IMR-90 (cell line): ENCODE measurements at regions not wholly inside any gene's neighbourhood (a gene's known extent, or its start where the extent isn't known, plus 50 kb on each side); places are given as distances from the start of the nearest gene placed in this dataset.

Source experiments
- ATAC-seq: fragments of 200-7000 bp; cut with Tn5 transposase; 2 replicates; pipeline ENCODE4 v1.9.1; 2020; ENCODE audit warnings: low read depth, mild to moderate bottlenecking, moderate library complexity
- BruUV-seq: library from RNA; stranded (reverse); fragments of 400-500 nt; replicated peaks from 2 replicates; lab custom pipeline; 2021; lab: Mats Ljungman, UMichigan
- CTCF ChIA-PET: fragments of 300-600 bp; formaldehyde crosslinking; extraction: SDS; loops from one replicate; lab custom pipeline; 2021; ENCODE audit warnings: antibody characterized with exemption; lab: Yijun Ruan, JAX
- POLR2A ChIA-PET: fragments of 300-600 bp; sonication (Branson Sonifier 250); formaldehyde crosslinking; loops from one replicate; lab custom pipeline; 2022; ENCODE audit warnings: antibody characterized with exemption; ENCODE audit not compliant: unreplicated experiment; lab: Charles Lee
- DNase-seq: peaks from one replicate; pipeline ENCODE4 v3.0.0; 2013
- H2AFZ ChIP-seq: replicated peaks from 2 replicates; pipeline ENCODE3; 2013; ENCODE audit warnings: low read length, mild to moderate bottlenecking; ENCODE audit not compliant: poor library complexity
- H2AK5ac ChIP-seq: 2 replicates; pipeline ENCODE4 v1.6.1; 2013; ENCODE audit warnings: low read depth, low read length, inconsistent platforms
- H2AK9ac ChIP-seq: replicated peaks from 2 replicates; pipeline ENCODE3; 2013; ENCODE audit warnings: mild to moderate bottlenecking, low read depth, low read length, moderate library complexity; ENCODE audit not compliant: poor library complexity
- H2BK120ac ChIP-seq: 2 replicates; pipeline ENCODE4 v1.6.1; 2013; ENCODE audit warnings: low read depth, low read length, inconsistent platforms
- H2BK15ac ChIP-seq: 3 replicates; pipeline ENCODE4 v1.6.1; 2013; ENCODE audit warnings: low read depth, low read length, inconsistent platforms
- H2BK20ac ChIP-seq: 2 replicates; pipeline ENCODE4 v1.6.1; 2013; ENCODE audit warnings: low read depth, mild to moderate bottlenecking, inconsistent platforms, low read length, moderate library complexity
- H2BK5ac ChIP-seq: 2 replicates; pipeline ENCODE4 v1.6.1; 2013; ENCODE audit warnings: mild to moderate bottlenecking, low read depth, low read length, inconsistent platforms; ENCODE audit not compliant: poor library complexity, severe bottlenecking
- H3K14ac ChIP-seq: replicated peaks from 2 replicates; pipeline ENCODE4 v1.6.1; 2013; ENCODE audit warnings: low read depth, low read length, inconsistent platforms
- H3K18ac ChIP-seq: 2 replicates; pipeline ENCODE4 v1.6.1; 2013; ENCODE audit warnings: low read depth, low read length, control low read depth
- H3K23ac ChIP-seq: 2 replicates; pipeline ENCODE4 v1.6.1; 2013; ENCODE audit warnings: low read depth, low read length, inconsistent platforms
- H3K27ac ChIP-seq: 2 replicates; pipeline ENCODE4 v1.5.1; 2013; ENCODE audit warnings: mild to moderate bottlenecking, control low read depth, low read length; ENCODE audit not compliant: insufficient read depth
- H3K27me3 ChIP-seq: 2 replicates; pipeline ENCODE4 v1.6.1; 2013; ENCODE audit warnings: low read length; ENCODE audit not compliant: control insufficient read depth, insufficient read depth
- H3K36me3 ChIP-seq: 2 replicates; pipeline ENCODE4 v1.6.1; 2013; ENCODE audit warnings: low read length, mixed read lengths; ENCODE audit not compliant: control insufficient read depth, insufficient read depth
- H3K4ac ChIP-seq: 2 replicates; pipeline ENCODE4 v1.6.1; 2013; ENCODE audit warnings: low read depth, low read length, inconsistent platforms
- H3K4me1 ChIP-seq: 2 replicates; pipeline ENCODE4 v1.6.1; 2013; ENCODE audit warnings: low read length, mixed read lengths; ENCODE audit not compliant: control insufficient read depth, insufficient read depth
- H3K4me2 ChIP-seq: 2 replicates; pipeline ENCODE4 v1.6.1; 2013; ENCODE audit warnings: low read depth, mild to moderate bottlenecking, control low read depth, low read length, moderate library complexity
- H3K4me3 ChIP-seq: 2 replicates; pipeline ENCODE4 v1.5.1; 2013; ENCODE audit warnings: low read depth, mild to moderate bottlenecking, control low read depth, low read length, moderate library complexity; ENCODE audit not compliant: insufficient read depth
- H3K56ac ChIP-seq: 2 replicates; pipeline ENCODE4 v1.6.1; 2013; ENCODE audit warnings: low read length, inconsistent platforms; ENCODE audit not compliant: insufficient read depth; ENCODE audit errors: extremely low read depth
- H3K79me1 ChIP-seq, 2 experiments: 2 replicates each; pipeline ENCODE4 v1.6.1; 2013; ENCODE audit warnings: low read length in 2 of 2, inconsistent platforms in 1 of 2, low read depth in 1 of 2
- H3K9ac ChIP-seq: 2 replicates; pipeline ENCODE4 v1.6.1; 2013; ENCODE audit warnings: low read depth, low read length, control low read depth
- H3K9me1 ChIP-seq: 2 replicates; pipeline ENCODE4 v1.6.1; 2013; ENCODE audit warnings: low read length, inconsistent platforms; ENCODE audit not compliant: insufficient read depth
- H3K9me3 ChIP-seq: 2 replicates; pipeline ENCODE4 v1.6.1; 2013; ENCODE audit warnings: low read length; ENCODE audit not compliant: control insufficient read depth, insufficient read depth
- H4K20me1 ChIP-seq: 2 replicates; pipeline ENCODE4 v1.6.1; 2013; ENCODE audit warnings: low read length, inconsistent platforms; ENCODE audit not compliant: insufficient read depth
- H4K5ac ChIP-seq: 2 replicates; pipeline ENCODE4 v1.6.1; 2013; ENCODE audit warnings: mild to moderate bottlenecking, low read depth, low read length, control low read depth
- H4K8ac ChIP-seq, 2 experiments: 2 replicates each; pipeline ENCODE4 v1.6.1; 2013; ENCODE audit warnings: low read depth in 2 of 2, low read length in 2 of 2, control low read depth in 1 of 2, inconsistent platforms in 1 of 2
- H4K91ac ChIP-seq: 2 replicates; pipeline ENCODE4 v1.6.1; 2013; ENCODE audit warnings: low read depth, low read length, inconsistent platforms; ENCODE audit not compliant: insufficient read depth
- POLR2A ChIP-seq: IDR thresholded peaks from 2 replicates; pipeline ENCODE4 v1.6.1; 2012; ENCODE audit warnings: mild to moderate bottlenecking, low read depth, low read length
- RAD21 ChIP-seq: IDR thresholded peaks from 2 replicates; pipeline ENCODE4 v1.6.1; 2012; ENCODE audit warnings: low read length, improper control_type of control experiment
- WGBS, 2 experiments: methylation state at CpG; one replicate each; pipeline versions ENCODE4 v1.1.5 to v1.1.7; 2013; ENCODE audit warnings: missing lambda C conversion rate in 2 of 2; ENCODE audit not compliant: insufficient read length in 1 of 2; ENCODE audit errors: extremely low coverage in 2 of 2; 5-methylcytosine and 5-hydroxymethylcytosine counted together
- dilution Hi-C: fragments of 300-500 bp; cut with HindIII; formaldehyde crosslinking; loops from one replicate; pipeline ENCODE4 v1.14.3; 2018; ENCODE audit warnings: low sequenced_read_pairs; ENCODE audit not compliant: unreplicated experiment
- in situ Hi-C: fragments of 300-500 bp; cut with MboI; formaldehyde crosslinking; loops from 3 replicates; pipeline ENCODE4 v1.14.3; 2019; ENCODE audit warnings: low sequenced_read_pairs, inconsistent platforms, mixed read lengths
- intact Hi-C: fragments of 100-400 bp; cut with micrococcal nuclease; formaldehyde crosslinking; loops from 2 replicates; pipeline ENCODE4 v1.10.0; 2022

- no peak for DNase-seq
- H3K56ac ChIP-seq = no peak overlapping the region
- CTCF ChIA-PET = interaction anchor here (0.5 to 1.3 kb wide), 4 partner anchors 29 to 483 kb away, joined by 3 to 4 read pairs (median 3); no protein-coding TSS in a partner anchor
- H4K20me1 ChIP-seq = peaks cover 53% of the 10 kb centered on the region
- no peak overlapping the region for H3K9ac ChIP-seq
- dilution Hi-C loops = no loop called here
- no peak overlapping the region for H4K91ac ChIP-seq
- TF ChIP-seq RAD21 = no peak
- no peak for TF ChIP-seq POLR2A
- no peak overlapping the region for H4K5ac ChIP-seq
- no peak overlapping the region for H3K27ac ChIP-seq
- no peak overlapping the region; the same call in 1 of the 2 replicates for H2AK5ac ChIP-seq
- peaks cover 0 to 62% of the 10 kb centered on the region in 2 experiments; a peak in 3 of 4 replicates for H3K79me1 ChIP-seq
- no CpG with 5 or more reads among the region's 9 CpGs for WGBS, 2 experiments
- no peak overlapping the region for H3K4me3 ChIP-seq
- no peak overlapping the region for H3K18ac ChIP-seq
- no peak overlapping the region for H2BK5ac ChIP-seq
- no peak overlapping the region for H2BK15ac ChIP-seq
- no peak for ATAC-seq
- H3K4me2 ChIP-seq = no peak overlapping the region
- H3K14ac ChIP-seq = no peak overlapping the region
- H3K23ac ChIP-seq = no peak overlapping the region
- H2AFZ ChIP-seq = no peak overlapping the region
- in situ Hi-C loops = loop anchor here (5.0 kb wide), 1 partner anchor 67 kb away; no protein-coding TSS in a partner anchor
- no peak overlapping the region for H2BK120ac ChIP-seq
- no peak overlapping the region for H2BK20ac ChIP-seq
- H3K9me1 ChIP-seq = no peaks in the 10 kb centered on the region
- no peak overlapping the region for H4K8ac ChIP-seq
- intact Hi-C loops = no loop called here
- H3K4ac ChIP-seq = no peak overlapping the region
- no peak overlapping the region for H2AK9ac ChIP-seq
- H3K9me3 ChIP-seq = no peaks in the 10 kb centered on the region
- peaks cover 84% of the 10 kb centered on the region for H3K36me3 ChIP-seq
- H3K4me1 ChIP-seq = peaks cover 3% of the 10 kb centered on the region; the same call in 1 of the 2 replicates
- H3K27me3 ChIP-seq = no peaks in the 10 kb centered on the region
- no TSS peak for BruUV-seq
- POLR2A ChIA-PET = no interaction called here
Observed at GRCh38 chr17:77493901-77494663, 353.3 kb downstream of the SEC14L1 start.
